K562 (cell line): ENCODE measurements at regions not wholly inside any gene's neighbourhood (a gene's known extent, or its start where the extent isn't known, plus 50 kb on each side); places are given as distances from the start of the nearest gene placed in this dataset.

Experiments used
- ATAC-seq: fragments of 200-7000 bp; cut with Tn5 transposase; 3 replicates; pipeline ENCODE4 v1.9.1; 2020; ENCODE audit warnings: moderate library complexity
- BruUV-seq: library from RNA; stranded (reverse); fragments of 400-500 nt; replicated peaks from 2 replicates; lab custom pipeline; 2021; lab: Mats Ljungman, UMichigan
- CTCF ChIA-PET: fragments of 300-600 bp; formaldehyde crosslinking; extraction: SDS; loops from one replicate; lab custom pipeline; 2021; ENCODE audit warnings: low intra/inter-chr PET ratio; lab: Yijun Ruan, JAX
- POLR2A ChIA-PET: fragments of 300-600, 350-650 bp; sonication (Branson Sonifier 250); formaldehyde crosslinking; extraction: SDS; loops from one replicate; lab custom pipeline; 2021; ENCODE audit warnings: antibody characterized with exemption, inconsistent platforms; lab: Yijun Ruan, JAX
- DNase-seq, 4 experiments: peaks; one replicate each; pipeline versions ENCODE4 v3.0.0 to v3.0.0-alpha.2; 2011 to 2018; ENCODE audit warnings: low spot score in 3 of 4, mixed read lengths in 3 of 4; ENCODE audit errors: extremely low read depth in 1 of 4
- FAIRE-seq: peaks from 2 replicates; lab custom pipeline; 2011; peaks lifted over from hg19 to GRCh38; lab: Jason Lieb, UNC
- H2AFZ ChIP-seq: 2 replicates; pipeline ENCODE4 v1.6.0; 2011; ENCODE audit warnings: low read depth, low read length, control low read depth, inconsistent platforms
- H3K27ac ChIP-seq: fragments of 200-600 bp; 3 replicates; pipeline ENCODE4 v1.8.0; 2011; ENCODE audit warnings: low read depth, mild to moderate bottlenecking, control low read depth, inconsistent platforms, low read length, moderate library complexity, mixed read lengths; ENCODE audit errors: extremely low read depth
- H3K27me3 ChIP-seq, 2 experiments: fragments of 300-600 bp in 1 of 2; 2 replicates in 1 of 2; 3 replicates in 1 of 2; pipeline versions ENCODE4 v1.6.0 to v1.8.0; 2011; ENCODE audit warnings: inconsistent platforms in 2 of 2, low read length in 2 of 2, mild to moderate bottlenecking in 1 of 2, mixed read lengths in 1 of 2, moderate library complexity in 1 of 2; ENCODE audit not compliant: control insufficient read depth in 2 of 2, insufficient read depth in 2 of 2
- H3K36me3 ChIP-seq: fragments of 300-600 bp; 3 replicates; pipeline ENCODE4 v1.8.0; 2011; ENCODE audit warnings: mild to moderate bottlenecking, low read length, inconsistent platforms; ENCODE audit not compliant: control insufficient read depth, insufficient read depth
- H3K4me1 ChIP-seq, 2 experiments: fragments of 200-600 bp in 1 of 2; replicated peaks in 1 of 2; 2 replicates in 1 of 2; 3 replicates in 1 of 2; pipeline versions ENCODE4 v1.5.1 to v1.8.0; 2011; ENCODE audit warnings: inconsistent platforms in 2 of 2, low read length in 2 of 2, mild to moderate bottlenecking in 1 of 2, mixed read lengths in 1 of 2, moderate library complexity in 1 of 2; ENCODE audit not compliant: control insufficient read depth in 2 of 2, insufficient read depth in 2 of 2
- H3K4me2 ChIP-seq: 2 replicates; pipeline ENCODE4 v1.6.1; 2011; ENCODE audit warnings: low read length, control low read depth, inconsistent platforms, mixed read lengths; ENCODE audit not compliant: insufficient read depth
- H3K4me3 ChIP-seq: fragments of 200-600 bp; sonication (generic), shearing (Covaris generic); 2 replicates; pipeline ENCODE4 v1.5.1; 2016; ENCODE audit warnings: control low read depth, inconsistent platforms
- H3K79me2 ChIP-seq: fragments of 200-600 bp; 3 replicates; pipeline ENCODE4 v1.8.0; 2011; ENCODE audit warnings: low read length, inconsistent platforms; ENCODE audit not compliant: control insufficient read depth, insufficient read depth
- H3K9ac ChIP-seq, 2 experiments: 2 replicates each; pipeline versions ENCODE4 v1.6.0 to v1.6.1; 2011; ENCODE audit warnings: low read depth in 2 of 2, low read length in 2 of 2, control low read depth in 1 of 2, inconsistent platforms in 1 of 2, mild to moderate bottlenecking in 1 of 2, mixed read lengths in 1 of 2; ENCODE audit not compliant: insufficient read depth in 1 of 2
- H3K9me1 ChIP-seq: one replicate; pipeline ENCODE4 v1.6.0; 2011; ENCODE audit warnings: inconsistent platforms, mild to moderate bottlenecking, low read length, moderate library complexity; ENCODE audit not compliant: control insufficient read depth, insufficient read depth
- H3K9me3 ChIP-seq: replicated peaks from 2 replicates; pipeline ENCODE4 v1.5.1; 2011; ENCODE audit warnings: low read depth, low read length, inconsistent platforms; ENCODE audit not compliant: control insufficient read depth, insufficient read depth
- H4K20me1 ChIP-seq: replicated peaks from 2 replicates; pipeline ENCODE4 v1.6.1; 2011; ENCODE audit warnings: low read length, inconsistent platforms, mixed read lengths; ENCODE audit not compliant: control insufficient read depth, insufficient read depth
- HDAC6 ChIP-seq: IDR thresholded peaks from 2 replicates; pipeline ENCODE4 v1.6.1; 2012; ENCODE audit warnings: low read depth, mild to moderate bottlenecking, control low read depth, inconsistent platforms, low read length, moderate library complexity
- JUN ChIP-seq, 2 experiments: sonication (generic) in 1 of 2; formaldehyde crosslinking in 1 of 2; IDR thresholded peaks; 2 replicates each; pipeline versions ENCODE4 v1.6.1 to v1.8.0; 2012 to 2022; ENCODE audit warnings: borderline replicate concordance in 2 of 2, mild to moderate bottlenecking in 2 of 2, improper control_type of control experiment in 1 of 2, low read depth in 1 of 2, low read length in 1 of 2, missing genetic modification reagents in 1 of 2
- JUNB ChIP-seq: fragments of 450-650 bp; formaldehyde crosslinking; conservative IDR thresholded peaks from 2 replicates; pipeline ENCODE4 v1.4.0; 2020; ENCODE audit warnings: mild to moderate bottlenecking
- KAT2B ChIP-seq: IDR thresholded peaks from one replicate; pipeline ENCODE4 v1.6.1; 2012; ENCODE audit warnings: low read depth, mild to moderate bottlenecking, control low read depth, inconsistent platforms, low read length, moderate library complexity
- NR1H2 ChIP-seq: sonication (generic); formaldehyde crosslinking; IDR thresholded peaks from 2 replicates; pipeline ENCODE4 v1.4.0; 2020; ENCODE audit warnings: mild to moderate bottlenecking, missing genetic modification reagents
- SUPT5H ChIP-seq: fragments of 450-650 bp; IDR thresholded peaks from 2 replicates; pipeline ENCODE4 v1.6.1; 2016
- TBL1XR1 ChIP-seq, 2 experiments: IDR thresholded peaks; 2 replicates each; pipeline ENCODE4 v1.6.1; 2012; ENCODE audit warnings: improper control_type of control experiment in 2 of 2, low read length in 2 of 2, mild to moderate bottlenecking in 1 of 2
- ZNF354B ChIP-seq: fragments of 250-450 bp; sonication (Bioruptor Pico); IDR thresholded peaks from 2 replicates; pipeline ENCODE4 v1.4.0; 2020
- ZNF589 ChIP-seq: fragments of 200-800 bp; sonication (Bioruptor generic); IDR thresholded peaks from 2 replicates; pipeline ENCODE4 v1.6.1; 2016; ENCODE audit warnings: low read depth, missing genetic modification characterization, missing compliant biosample characterization
- ZNF79 ChIP-seq: fragments of 250-450 bp; sonication (Bioruptor Pico); IDR thresholded peaks from 2 replicates; pipeline ENCODE4 v1.4.0; 2020; ENCODE audit warnings: low read depth, mild to moderate bottlenecking, moderate library complexity
- WGBS: fragments of 100-300 bp; shearing (Covaris generic); methylation state at CpG from one replicate; pipeline ENCODE4 v1.1.6; 2016; ENCODE audit warnings: low coverage, mixed read lengths; ENCODE audit not compliant: insufficient coverage; ENCODE audit errors: missing lambda C conversion rate; 5-methylcytosine and 5-hydroxymethylcytosine counted together
- in situ Hi-C: fragments of 300-500 bp; cut with MboI; formaldehyde crosslinking; loops from 4 replicates; pipeline ENCODE4 v1.15.0; 2018; ENCODE audit warnings: inconsistent platforms, mixed read lengths
- intact Hi-C: fragments of 100-400 bp; cut with micrococcal nuclease; formaldehyde crosslinking; loops from 2 replicates; pipeline ENCODE4 v1.14.2; 2022
- TF ChIP-seq, protein P1 (sequence below): fragments of 250-450 bp; sonication (Bioruptor Pico); IDR thresholded peaks from 2 replicates; pipeline ENCODE4 v1.5.0; 2021
- TF ChIP-seq, protein P2 (sequence below): fragments of 250-450 bp; sonication (Bioruptor Pico); IDR thresholded peaks from 2 replicates; pipeline ENCODE4 v1.4.0; 2020
- TF ChIP-seq, protein P3 (sequence below): sonication (generic); formaldehyde crosslinking; IDR thresholded peaks from 2 replicates; pipeline ENCODE4 v1.8.1; 2022; ENCODE audit warnings: missing genetic modification reagents
- TF ChIP-seq, protein P4 (sequence below): sonication (generic); formaldehyde crosslinking; IDR thresholded peaks from 2 replicates; pipeline ENCODE4 v1.4.0; 2020; ENCODE audit warnings: mild to moderate bottlenecking, missing genetic modification reagents

DNA sequence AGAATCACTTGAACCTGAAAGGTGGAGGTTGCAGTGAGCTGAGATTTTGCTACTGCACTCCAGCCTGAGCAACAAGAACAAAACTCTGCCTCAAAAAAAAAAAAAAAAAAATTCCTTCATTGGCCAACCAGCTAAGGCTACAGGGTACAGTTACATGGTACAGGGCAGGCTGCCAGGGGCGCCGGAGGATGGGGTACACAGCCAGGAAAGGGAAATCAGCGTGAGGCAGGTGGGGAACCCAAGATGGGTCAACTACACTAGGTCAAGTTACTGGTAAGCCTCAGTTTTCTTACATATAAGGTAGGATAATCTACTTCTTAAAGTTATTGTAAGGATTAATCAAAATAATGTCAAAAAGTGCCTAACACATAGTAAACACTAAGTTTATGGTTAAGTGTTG lies 69.6 kb upstream of the KCNK12 start:
- CTCF ChIA-PET, result no interaction called here
- WGBS, result 3% methylated on average over 3 of the region's 3 CpGs
- BruUV-seq, result no TSS peak
- TF ChIP-seq ZNF79 (CRISPR knock-in tag) (no peak), HDAC6 (no peak), SUPT5H (no peak), TBL1XR1 (IDR thresholded peaks at IDR 0.05; ENCODE audit: low read length in 2 of 2) (no peak), JUNB (CRISPR knock-in tag) (no peak), NR1H2 (CRISPR knock-in tag) (no peak), JUN (IDR thresholded peaks at IDR 0.05; ENCODE audit: borderline replicate concordance, low read depth, low read length) (no peak), JUN (CRISPR knock-in tag; IDR thresholded peaks at IDR 0.05; ENCODE audit: borderline replicate concordance) (no peak), ZNF589 (no peak), KAT2B (no peak), ZNF354B (CRISPR knock-in tag) (no peak)
- TF ChIP-seq, protein P1, sequence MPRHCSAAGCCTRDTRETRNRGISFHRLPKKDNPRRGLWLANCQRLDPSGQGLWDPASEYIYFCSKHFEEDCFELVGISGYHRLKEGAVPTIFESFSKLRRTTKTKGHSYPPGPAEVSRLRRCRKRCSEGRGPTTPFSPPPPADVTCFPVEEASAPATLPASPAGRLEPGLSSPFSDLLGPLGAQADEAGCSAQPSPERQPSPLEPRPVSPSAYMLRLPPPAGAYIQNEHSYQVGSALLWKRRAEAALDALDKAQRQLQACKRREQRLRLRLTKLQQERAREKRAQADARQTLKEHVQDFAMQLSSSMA (CRISPR knock-in tag), result no peak
- TF ChIP-seq, protein P2, sequence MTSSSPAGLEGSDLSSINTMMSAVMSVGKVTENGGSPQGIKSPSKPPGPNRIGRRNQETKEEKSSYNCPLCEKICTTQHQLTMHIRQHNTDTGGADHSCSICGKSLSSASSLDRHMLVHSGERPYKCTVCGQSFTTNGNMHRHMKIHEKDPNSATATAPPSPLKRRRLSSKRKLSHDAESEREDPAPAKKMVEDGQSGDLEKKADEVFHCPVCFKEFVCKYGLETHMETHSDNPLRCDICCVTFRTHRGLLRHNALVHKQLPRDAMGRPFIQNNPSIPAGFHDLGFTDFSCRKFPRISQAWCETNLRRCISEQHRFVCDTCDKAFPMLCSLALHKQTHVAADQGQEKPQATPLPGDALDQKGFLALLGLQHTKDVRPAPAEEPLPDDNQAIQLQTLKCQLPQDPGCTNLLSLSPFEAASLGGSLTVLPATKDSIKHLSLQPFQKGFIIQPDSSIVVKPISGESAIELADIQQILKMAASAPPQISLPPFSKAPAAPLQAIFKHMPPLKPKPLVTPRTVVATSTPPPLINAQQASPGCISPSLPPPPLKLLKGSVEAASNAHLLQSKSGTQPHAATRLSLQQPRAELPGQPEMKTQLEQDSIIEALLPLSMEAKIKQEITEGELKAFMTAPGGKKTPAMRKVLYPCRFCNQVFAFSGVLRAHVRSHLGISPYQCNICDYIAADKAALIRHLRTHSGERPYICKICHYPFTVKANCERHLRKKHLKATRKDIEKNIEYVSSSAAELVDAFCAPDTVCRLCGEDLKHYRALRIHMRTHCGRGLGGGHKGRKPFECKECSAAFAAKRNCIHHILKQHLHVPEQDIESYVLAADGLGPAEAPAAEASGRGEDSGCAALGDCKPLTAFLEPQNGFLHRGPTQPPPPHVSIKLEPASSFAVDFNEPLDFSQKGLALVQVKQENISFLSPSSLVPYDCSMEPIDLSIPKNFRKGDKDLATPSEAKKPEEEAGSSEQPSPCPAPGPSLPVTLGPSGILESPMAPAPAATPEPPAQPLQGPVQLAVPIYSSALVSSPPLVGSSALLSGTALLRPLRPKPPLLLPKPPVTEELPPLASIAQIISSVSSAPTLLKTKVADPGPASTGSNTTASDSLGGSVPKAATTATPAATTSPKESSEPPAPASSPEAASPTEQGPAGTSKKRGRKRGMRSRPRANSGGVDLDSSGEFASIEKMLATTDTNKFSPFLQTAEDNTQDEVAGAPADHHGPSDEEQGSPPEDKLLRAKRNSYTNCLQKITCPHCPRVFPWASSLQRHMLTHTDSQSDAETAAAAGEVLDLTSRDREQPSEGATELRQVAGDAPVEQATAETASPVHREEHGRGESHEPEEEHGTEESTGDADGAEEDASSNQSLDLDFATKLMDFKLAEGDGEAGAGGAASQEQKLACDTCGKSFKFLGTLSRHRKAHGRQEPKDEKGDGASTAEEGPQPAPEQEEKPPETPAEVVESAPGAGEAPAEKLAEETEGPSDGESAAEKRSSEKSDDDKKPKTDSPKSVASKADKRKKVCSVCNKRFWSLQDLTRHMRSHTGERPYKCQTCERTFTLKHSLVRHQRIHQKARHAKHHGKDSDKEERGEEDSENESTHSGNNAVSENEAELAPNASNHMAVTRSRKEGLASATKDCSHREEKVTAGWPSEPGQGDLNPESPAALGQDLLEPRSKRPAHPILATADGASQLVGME (CRISPR knock-in tag), result no peak
- TF ChIP-seq, protein P3, sequence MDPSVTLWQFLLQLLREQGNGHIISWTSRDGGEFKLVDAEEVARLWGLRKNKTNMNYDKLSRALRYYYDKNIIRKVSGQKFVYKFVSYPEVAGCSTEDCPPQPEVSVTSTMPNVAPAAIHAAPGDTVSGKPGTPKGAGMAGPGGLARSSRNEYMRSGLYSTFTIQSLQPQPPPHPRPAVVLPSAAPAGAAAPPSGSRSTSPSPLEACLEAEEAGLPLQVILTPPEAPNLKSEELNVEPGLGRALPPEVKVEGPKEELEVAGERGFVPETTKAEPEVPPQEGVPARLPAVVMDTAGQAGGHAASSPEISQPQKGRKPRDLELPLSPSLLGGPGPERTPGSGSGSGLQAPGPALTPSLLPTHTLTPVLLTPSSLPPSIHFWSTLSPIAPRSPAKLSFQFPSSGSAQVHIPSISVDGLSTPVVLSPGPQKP (CRISPR knock-in tag), result no peak
- TF ChIP-seq, protein P4, sequence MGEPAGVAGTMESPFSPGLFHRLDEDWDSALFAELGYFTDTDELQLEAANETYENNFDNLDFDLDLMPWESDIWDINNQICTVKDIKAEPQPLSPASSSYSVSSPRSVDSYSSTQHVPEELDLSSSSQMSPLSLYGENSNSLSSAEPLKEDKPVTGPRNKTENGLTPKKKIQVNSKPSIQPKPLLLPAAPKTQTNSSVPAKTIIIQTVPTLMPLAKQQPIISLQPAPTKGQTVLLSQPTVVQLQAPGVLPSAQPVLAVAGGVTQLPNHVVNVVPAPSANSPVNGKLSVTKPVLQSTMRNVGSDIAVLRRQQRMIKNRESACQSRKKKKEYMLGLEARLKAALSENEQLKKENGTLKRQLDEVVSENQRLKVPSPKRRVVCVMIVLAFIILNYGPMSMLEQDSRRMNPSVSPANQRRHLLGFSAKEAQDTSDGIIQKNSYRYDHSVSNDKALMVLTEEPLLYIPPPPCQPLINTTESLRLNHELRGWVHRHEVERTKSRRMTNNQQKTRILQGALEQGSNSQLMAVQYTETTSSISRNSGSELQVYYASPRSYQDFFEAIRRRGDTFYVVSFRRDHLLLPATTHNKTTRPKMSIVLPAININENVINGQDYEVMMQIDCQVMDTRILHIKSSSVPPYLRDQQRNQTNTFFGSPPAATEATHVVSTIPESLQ (CRISPR knock-in tag), result no peak

More for the DNA sequence above, 69.6 kb upstream of the KCNK12 start:
- H3K79me2 ChIP-seq, result no peaks in the 10 kb centered on the region
- no peaks in the 10 kb centered on the region for H3K9me1 ChIP-seq
- 0 out of 2 replicates have a peak, but pooled peaks cover 2% of the 10 kb centered on the region for H3K9me3 ChIP-seq
- ATAC-seq, result no peak
- no peaks in the 10 kb centered on the region for H4K20me1 ChIP-seq
- peaks cover 11 to 39% of the 10 kb centered on the region in 2 experiments; a peak in 4 of 5 replicates for H3K27me3 ChIP-seq
- no peaks in the 10 kb centered on the region; a peak in 1 of 5 replicates for H3K4me1 ChIP-seq
- no peak for FAIRE-seq
- no peak overlapping the region for H2AFZ ChIP-seq
- DNase-seq, result no peak
- no peaks in the 10 kb centered on the region for H3K36me3 ChIP-seq
- no peak overlapping the region for H3K27ac ChIP-seq
- no peak overlapping the region for H3K4me3 ChIP-seq
- no peak overlapping the region for H3K4me2 ChIP-seq
- H3K9ac ChIP-seq, result no peak overlapping the region
- in situ Hi-C loops (no loop called here), intact Hi-C loops (no loop called here)
- POLR2A ChIA-PET, result interaction anchor here (0.9 to 1.5 kb wide), 2 partner anchors 12 to 19 kb away, joined by 3 to 4 read pairs; no protein-coding TSS in a partner anchor
